DOHH2 (cell line): ENCODE measurements at regions not wholly inside any gene's neighbourhood (a gene's known extent, or its start where the extent isn't known, plus 50 kb on each side); places are given as distances from the start of the nearest gene placed in this dataset.

Source experiments
- H3F3A ChIP-seq: fragments of 200-600 bp; sonication (generic), shearing (Covaris generic); 2 replicates; pipeline ENCODE4 v1.6.0; 2016; ENCODE audit warnings: antibody characterized with exemption, mild to moderate bottlenecking; ENCODE audit not compliant: control insufficient read depth, insufficient read depth
- H3K27ac ChIP-seq: fragments of 200-600 bp; sonication (generic); 2 replicates; pipeline ENCODE4 v1.5.1; 2014; ENCODE audit warnings: low read depth, mild to moderate bottlenecking, low read length, moderate library complexity
- H3K27me3 ChIP-seq: fragments of 200-600 bp; sonication (generic); 2 replicates; pipeline ENCODE4 v1.6.1; 2014; ENCODE audit warnings: mild to moderate bottlenecking, low read length, mixed read lengths; ENCODE audit not compliant: control insufficient read depth
- H3K36me3 ChIP-seq: fragments of 200-600 bp; sonication (generic); 2 replicates; pipeline ENCODE4 v1.6.1; 2014; ENCODE audit warnings: mild to moderate bottlenecking, low read length, moderate library complexity, mixed read lengths; ENCODE audit not compliant: control insufficient read depth
- H3K4me1 ChIP-seq: fragments of 200-600 bp; sonication (generic); 2 replicates; pipeline ENCODE4 v1.6.1; 2014; ENCODE audit warnings: mild to moderate bottlenecking, low read length, mixed read lengths; ENCODE audit not compliant: control insufficient read depth
- H3K4me2 ChIP-seq: fragments of 200-600 bp; sonication (generic); 2 replicates; pipeline ENCODE4 v1.6.0; 2014; ENCODE audit warnings: mild to moderate bottlenecking, low read length, moderate library complexity
- H3K4me3 ChIP-seq: fragments of 200-600 bp; sonication (generic); 2 replicates; pipeline ENCODE4 v1.5.1; 2014; ENCODE audit warnings: mild to moderate bottlenecking, low read length, mixed read lengths
- H3K79me2 ChIP-seq: fragments of 200-600 bp; sonication (generic); 2 replicates; pipeline ENCODE4 v1.6.1; 2014; ENCODE audit warnings: mild to moderate bottlenecking, low read length, mixed read lengths; ENCODE audit not compliant: control insufficient read depth
- H3K9me2 ChIP-seq: fragments of 200-600 bp; sonication (generic); replicated peaks from 2 replicates; pipeline ENCODE4 v1.6.1; 2014; ENCODE audit warnings: mild to moderate bottlenecking, low read length, mixed read lengths; ENCODE audit not compliant: control insufficient read depth
- H3K9me3 ChIP-seq: fragments of 200-600 bp; sonication (generic); 2 replicates; pipeline ENCODE4 v1.6.1; 2014; ENCODE audit warnings: antibody characterized with exemption, low read length, mixed read lengths; ENCODE audit not compliant: control insufficient read depth, insufficient read depth
- H4K20me1 ChIP-seq: fragments of 200-600 bp; sonication (generic); 2 replicates; pipeline ENCODE4 v1.6.0; 2014; ENCODE audit warnings: low read depth, mild to moderate bottlenecking, antibody characterized with exemption, low read length, moderate library complexity; ENCODE audit not compliant: control insufficient read depth, insufficient read depth
- CTCF ChIP-seq: fragments of 200-600 bp; sonication (generic); IDR thresholded peaks from one replicate; pipeline ENCODE4 v1.5.1; 2014; ENCODE audit warnings: antibody characterized with exemption, mild to moderate bottlenecking, low read depth, low read length; ENCODE audit not compliant: poor library complexity, severe bottlenecking
- EZH2phosphoT487 ChIP-seq: fragments of 200-600 bp; sonication (generic); IDR thresholded peaks from 2 replicates; pipeline ENCODE4 v1.6.1; 2017; ENCODE audit warnings: borderline replicate concordance, mild to moderate bottlenecking, antibody characterized with exemption, low read length, moderate library complexity, mixed read lengths

GRCh38 chr14:49993565-49993964 is 100.7 kb downstream of the ARF6 start:
- H3K79me2 ChIP-seq: no peaks in the 10 kb centered on the region
- H3K9me2 ChIP-seq: no peaks in the 10 kb centered on the region
- H3K36me3 ChIP-seq: no peaks in the 10 kb centered on the region
- H3K27ac ChIP-seq: no peak overlapping the region
- no peak overlapping the region for H3K4me2 ChIP-seq
- H3K4me3 ChIP-seq: no peak overlapping the region
- no peaks in the 10 kb centered on the region for H3K9me3 ChIP-seq
- H4K20me1 ChIP-seq: no peaks in the 10 kb centered on the region
- H3K27me3 ChIP-seq: no peaks in the 10 kb centered on the region
- peaks cover 13% of the 10 kb centered on the region for H3K4me1 ChIP-seq
- TF ChIP-seq EZH2phosphoT487: no peak
- no peak for TF ChIP-seq CTCF
- no peaks in the 10 kb centered on the region for H3F3A ChIP-seq

GRCh38 chr14:49994951-49995561 is 102.2 kb downstream of the ARF6 start:
- no peak for TF ChIP-seq CTCF
- no peak for TF ChIP-seq EZH2phosphoT487
- Histone ChIP-seq H3K27ac (no peak overlapping the region), H3K4me1 (peaks cover 23% of the 10 kb centered on the region)

GRCh38 chr14:49997991-49998390 is 105.1 kb downstream of the ARF6 start:
- H3K9me2 ChIP-seq: no peaks in the 10 kb centered on the region
- no peak overlapping the region for H3K4me2 ChIP-seq
- no peaks in the 10 kb centered on the region; the same call in 1 of the 2 replicates for H3K79me2 ChIP-seq
- H3F3A ChIP-seq: peaks cover 22% of the 10 kb centered on the region
- no peak overlapping the region for H3K4me3 ChIP-seq
- peaks cover 43% of the 10 kb centered on the region for H3K4me1 ChIP-seq
- H3K36me3 ChIP-seq: no peaks in the 10 kb centered on the region
- H3K27ac ChIP-seq: no peak overlapping the region
- H3K27me3 ChIP-seq: no peaks in the 10 kb centered on the region
- no peak for TF ChIP-seq EZH2phosphoT487
- no peak for TF ChIP-seq CTCF
- no peaks in the 10 kb centered on the region for H3K9me3 ChIP-seq
- H4K20me1 ChIP-seq: no peaks in the 10 kb centered on the region

More at GRCh38 chr14:49994951-49995561, 102.2 kb downstream of the ARF6 start:
- Histone ChIP-seq H3K79me2 (no peaks in the 10 kb centered on the region), H3K36me3 (no peaks in the 10 kb centered on the region), H3K4me2 (no peak overlapping the region), H3F3A (peaks cover 9% of the 10 kb centered on the region), H3K9me3 (no peaks in the 10 kb centered on the region), H3K9me2 (no peaks in the 10 kb centered on the region), H4K20me1 (no peaks in the 10 kb centered on the region), H3K27me3 (no peaks in the 10 kb centered on the region), H3K4me3 (no peak overlapping the region)
